HG02938 (cell line): ENCODE measurements at regions not wholly inside any gene's neighbourhood (a gene's known extent, or its start where the extent isn't known, plus 50 kb on each side); places are given as distances from the start of the nearest gene placed in this dataset.
"Not testable (repeated sequence)": the region's sequence is repeated elsewhere in the genome, so short reads cannot be mapped to it uniquely, and the experiment has no call there.

Source experiments
- ATAC-seq: cut with Tn5 transposase; IDR thresholded peaks from one replicate; pipeline ENCODE4 v1.9.1; 2021; ENCODE audit warnings: mild to moderate bottlenecking, moderate library complexity; ENCODE audit not compliant: unreplicated experiment

DNA sequence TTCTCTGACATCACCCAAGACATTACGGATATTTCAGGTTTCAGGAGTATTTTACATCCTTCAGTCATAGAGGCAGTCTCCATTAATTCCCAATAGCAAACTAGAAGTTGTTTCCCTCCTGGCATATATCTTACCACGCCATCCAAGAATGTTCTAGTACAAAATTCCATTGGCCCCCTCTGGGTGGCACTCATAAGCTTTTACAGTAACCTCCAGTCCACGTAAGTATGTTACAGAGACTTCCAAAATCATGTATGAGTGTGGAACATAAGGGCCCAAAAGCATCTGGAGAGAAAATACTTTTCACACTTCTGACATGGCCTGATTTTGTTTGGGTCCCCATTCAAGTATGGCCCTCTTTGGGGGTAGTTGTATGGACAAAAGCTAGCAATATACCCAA, 58.1 kb upstream of the DHRS4 start:
- ATAC-seq = no peak

GRCh38 chr14:23896609-23897153, 56.9 kb upstream of the DHRS4 start:
- ATAC-seq = no peak

GRCh38 chr14:23897291-23897690, 56.3 kb upstream of the DHRS4 start:
- not testable (repeated sequence) for ATAC-seq

DNA sequence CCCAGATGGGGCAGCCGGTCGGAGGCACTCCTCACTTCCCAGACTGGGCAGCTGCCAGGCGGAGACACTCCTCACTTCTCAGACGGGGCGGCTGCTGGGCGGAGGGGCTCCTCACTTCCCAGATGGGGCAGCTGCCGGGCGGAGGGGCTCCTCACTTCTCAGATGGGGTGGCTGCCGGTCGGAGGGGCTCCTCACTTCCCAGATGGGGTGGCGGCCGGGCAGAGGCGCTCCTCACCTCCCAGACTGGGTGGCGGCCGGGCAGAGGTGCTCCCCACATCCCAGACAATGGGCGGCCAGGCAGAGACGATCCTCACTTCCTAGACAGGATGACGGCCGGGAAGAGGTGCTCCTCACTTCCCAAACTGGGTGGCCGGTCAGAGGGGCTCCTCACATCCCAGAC, 55.2 kb upstream of the DHRS4 start:
- not testable (repeated sequence) for ATAC-seq

GRCh38 chr14:23899788-23900187, 53.8 kb upstream of the DHRS4 start:
- no peak for ATAC-seq

GRCh38 chr14:23903442-23903841, 50.1 kb upstream of the DHRS4 start:
- ATAC-seq = no peak
